Activated CD4-positive, alpha-beta memory T cell treated with anti-CD3 and anti-CD28 coated beads, Interleukin-2, amount 10 ng/mL, durations not matched to agents 7 days and 5 days (primary cell): ENCODE measurements at regions not wholly inside any gene's neighbourhood (a gene's known extent, or its start where the extent isn't known, plus 50 kb on each side); places are given as distances from the start of the nearest gene placed in this dataset.
"Not testable (repeated sequence)": the region's sequence is repeated elsewhere in the genome, so short reads cannot be mapped to it uniquely, and the experiment has no call there.

Source experiments
- CTCF ChIA-PET: fragments of 350-600 bp; sonication (Branson Sonifier 250); formaldehyde crosslinking; loops from one replicate; lab custom pipeline; 2021; ENCODE audit warnings: antibody characterized with exemption, inconsistent platforms; lab: Charles Lee
- POLR2A ChIA-PET: fragments of 350-600 bp; sonication (Branson Sonifier 250); formaldehyde crosslinking; loops from one replicate; lab custom pipeline; 2021; ENCODE audit warnings: antibody characterized with exemption; lab: Charles Lee
- DNase-seq: peaks from one replicate; pipeline ENCODE4 v3.0.0-alpha.2; 2020
- H3K27ac Mint-ChIP-seq: one replicate; pipeline ENCODE4 v1.8.0; 2021; ENCODE audit warnings: mild to moderate bottlenecking, mixed read lengths
- H3K27me3 Mint-ChIP-seq: one replicate; pipeline ENCODE4 v1.8.0; 2021; ENCODE audit warnings: mixed read lengths
- H3K36me3 Mint-ChIP-seq: one replicate; pipeline ENCODE4 v1.8.0; 2021; ENCODE audit warnings: low read depth, mixed read lengths
- H3K4me1 Mint-ChIP-seq: one replicate; pipeline ENCODE4 v1.8.0; 2021; ENCODE audit warnings: mixed read lengths
- H3K4me3 Mint-ChIP-seq: one replicate; pipeline ENCODE4 v1.8.0; 2021; ENCODE audit warnings: mild to moderate bottlenecking, mixed read lengths
- H3K9me3 Mint-ChIP-seq: one replicate; pipeline ENCODE4 v1.8.0; 2021; ENCODE audit warnings: mixed read lengths

DNA sequence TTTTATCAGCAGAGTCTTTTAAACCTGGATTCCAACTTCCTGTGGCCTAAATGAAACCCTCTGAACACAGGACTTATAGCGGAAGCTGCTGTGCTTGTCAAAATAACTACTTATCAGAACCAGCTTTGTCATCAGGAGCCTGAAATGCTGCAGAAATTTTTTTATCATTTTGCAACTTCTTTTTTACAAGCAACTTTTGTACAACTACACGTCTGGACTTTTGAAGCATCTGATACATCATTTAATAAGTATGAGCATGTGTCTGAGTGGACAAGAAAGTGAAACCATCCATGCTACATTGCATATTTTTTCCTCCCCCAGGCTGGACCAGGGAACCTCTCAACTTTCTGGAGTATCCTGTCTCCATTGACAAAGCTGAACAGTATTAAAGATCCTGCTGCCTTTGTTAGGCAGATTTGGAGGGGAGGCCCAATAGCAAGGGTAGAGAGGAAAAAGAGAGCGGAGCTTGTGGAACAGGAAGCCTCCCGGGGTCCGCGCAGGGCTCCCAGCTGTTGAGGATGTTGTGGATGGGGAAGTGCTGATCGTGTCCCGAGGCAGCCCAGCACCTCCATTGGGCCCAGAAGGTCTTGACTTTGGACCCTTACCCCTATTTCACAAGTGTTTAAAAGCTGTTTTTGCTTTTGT, 196.6 kb downstream of the MSX2 start:
- Mint-ChIP-seq H3K9me3 (no peaks in the 10 kb centered on the region), H3K36me3 (no peaks in the 10 kb centered on the region), H3K4me1 (no peaks in the 10 kb centered on the region), H3K27me3 (peaks cover 3% of the 10 kb centered on the region), H3K4me3 (no peak overlapping the region), H3K27ac (no peak overlapping the region)
- CTCF ChIA-PET: no interaction called here
- POLR2A ChIA-PET: no interaction called here
- no peak for DNase-seq

DNA sequence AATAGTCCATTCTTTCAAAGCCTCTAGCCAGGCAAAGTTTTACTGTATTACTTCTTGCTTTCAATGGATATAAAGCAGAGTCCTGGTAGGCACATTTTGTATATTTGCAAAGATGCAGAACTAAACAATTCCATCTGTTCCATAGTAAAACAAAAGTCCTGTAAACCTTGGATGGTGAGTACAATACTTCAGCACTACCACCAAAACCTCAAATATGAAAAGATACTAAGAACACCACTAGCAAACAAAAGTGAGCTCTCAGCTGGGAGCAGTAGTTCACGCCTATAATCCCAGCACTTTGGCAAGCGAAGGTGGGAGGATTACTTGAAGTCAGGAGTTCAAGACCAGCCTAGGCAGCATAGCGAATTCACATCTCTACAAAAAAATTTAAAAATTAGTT, 195.0 kb downstream of the MSX2 start:
- Mint-ChIP-seq H3K4me1 (no peaks in the 10 kb centered on the region), H3K27me3 (peaks cover 4% of the 10 kb centered on the region), H3K9me3 (no peaks in the 10 kb centered on the region), H3K4me3 (no peak overlapping the region), H3K36me3 (no peaks in the 10 kb centered on the region), H3K27ac (no peak overlapping the region)
- no peak for DNase-seq
- CTCF ChIA-PET: no interaction called here
- POLR2A ChIA-PET: no interaction called here

DNA sequence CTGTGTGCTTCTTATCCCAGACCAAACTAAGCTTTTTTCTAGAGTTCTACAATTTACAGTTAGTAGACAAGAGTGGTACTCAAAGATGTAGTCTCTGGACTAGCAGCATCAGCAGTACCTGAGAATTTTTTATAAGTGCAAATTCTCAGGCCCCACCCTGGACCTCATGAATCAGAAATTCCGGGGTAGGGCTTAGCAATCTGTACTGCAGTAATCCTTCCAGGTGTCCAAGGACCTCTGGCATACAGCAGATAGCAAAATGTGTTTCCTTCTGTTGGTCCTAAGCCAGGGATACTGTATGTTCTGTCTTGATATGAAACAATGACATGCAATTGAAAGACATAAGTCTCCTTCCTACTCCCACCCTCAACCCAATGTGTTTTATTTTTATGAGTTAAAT, 194.3 kb downstream of the MSX2 start:
- Mint-ChIP-seq H3K27me3 (peaks cover 8% of the 10 kb centered on the region), H3K4me1 (no peaks in the 10 kb centered on the region), H3K4me3 (no peak overlapping the region), H3K9me3 (no peaks in the 10 kb centered on the region), H3K27ac (no peak overlapping the region), H3K36me3 (no peaks in the 10 kb centered on the region)
- POLR2A ChIA-PET: no interaction called here
- CTCF ChIA-PET: no interaction called here
- no peak for DNase-seq

DNA sequence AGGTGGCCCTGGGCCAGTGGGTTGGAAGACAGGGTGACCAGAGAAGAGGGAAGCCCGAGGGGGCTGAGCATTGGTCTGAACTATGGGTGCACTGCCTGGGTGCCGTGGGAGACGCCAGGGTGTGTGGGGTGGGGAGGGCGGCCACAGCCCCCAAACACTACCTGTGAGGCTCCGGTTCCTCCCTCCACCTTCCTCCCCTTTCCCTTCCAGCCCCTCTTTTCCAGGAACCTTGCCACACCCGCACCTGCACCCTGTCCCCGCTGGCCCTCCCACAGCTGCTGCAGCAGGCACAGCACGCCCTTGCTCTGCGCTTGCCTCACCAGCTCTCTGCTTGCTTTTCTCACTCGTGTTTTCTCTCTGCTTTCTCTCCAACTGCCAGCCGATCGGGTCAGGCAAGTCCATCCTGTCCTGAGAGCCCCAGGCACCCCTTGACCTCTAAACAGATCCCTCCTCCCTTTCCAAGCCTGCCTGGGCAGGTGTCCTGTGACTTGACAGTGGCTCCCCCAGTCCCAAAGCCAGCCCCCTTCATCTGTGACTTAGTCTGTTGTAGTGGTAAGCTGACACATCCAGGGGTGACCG, 193.7 kb downstream of the MSX2 start:
- no peak for DNase-seq
- CTCF ChIA-PET: no interaction called here
- H3K9me3 Mint-ChIP-seq: no peaks in the 10 kb centered on the region
- H3K4me1 Mint-ChIP-seq: no peaks in the 10 kb centered on the region
- H3K27ac Mint-ChIP-seq: no peak overlapping the region
- H3K36me3 Mint-ChIP-seq: no peaks in the 10 kb centered on the region
- POLR2A ChIA-PET: no interaction called here
- H3K27me3 Mint-ChIP-seq: peaks cover 8% of the 10 kb centered on the region
- no peak overlapping the region for H3K4me3 Mint-ChIP-seq

DNA sequence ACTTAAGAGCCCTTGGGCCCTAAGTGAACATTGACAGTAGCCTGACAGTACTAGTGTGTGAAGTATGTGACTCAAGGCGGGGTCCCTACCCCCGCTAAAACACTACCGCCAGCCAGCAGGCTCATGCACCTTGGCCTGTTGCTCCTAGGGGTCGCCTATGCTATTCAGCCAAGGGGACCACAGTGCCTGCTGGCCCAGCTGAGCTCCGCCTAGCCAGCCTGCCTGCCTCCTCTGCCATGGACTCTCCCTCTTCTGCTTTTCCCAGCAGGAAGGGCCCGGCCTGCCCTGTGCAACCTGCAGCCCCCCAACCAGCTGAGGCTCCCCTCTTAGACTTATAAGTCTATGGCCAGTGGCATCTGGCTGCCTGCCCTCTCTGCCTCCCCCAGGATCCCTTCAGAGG, 193.1 kb downstream of the MSX2 start:
- H3K27ac Mint-ChIP-seq, H3K27me3 Mint-ChIP-seq, DNase-seq, H3K4me1 Mint-ChIP-seq, H3K4me3 Mint-ChIP-seq, H3K9me3 Mint-ChIP-seq, POLR2A ChIA-PET, H3K36me3 Mint-ChIP-seq: not testable (repeated sequence)
- CTCF ChIA-PET: interaction anchor here (0.8 kb wide), 1 partner anchor 19 kb away, joined by 3 read pairs; no protein-coding TSS in a partner anchor

DNA sequence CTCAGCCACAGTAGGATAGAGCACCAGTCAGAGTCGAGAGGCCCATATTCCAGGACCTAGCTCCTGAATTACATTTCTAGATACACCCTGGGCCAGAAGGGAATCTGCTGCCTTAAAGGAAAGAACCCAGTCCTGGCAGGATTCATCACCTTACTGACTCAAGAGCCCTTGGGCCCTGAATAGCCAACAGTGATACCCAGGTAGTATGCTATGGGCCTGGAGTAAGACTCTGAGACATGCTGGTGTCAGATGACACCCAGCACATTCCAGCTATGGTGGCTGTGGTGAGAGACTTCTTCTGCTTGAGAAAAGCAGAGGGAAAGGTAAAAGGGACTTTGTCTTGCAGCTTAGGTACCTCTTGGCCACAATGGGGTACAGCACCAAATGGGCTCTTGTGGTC, 192.5 kb downstream of the MSX2 start:
- CTCF ChIA-PET: interaction anchor here (0.8 kb wide), 1 partner anchor 20 kb away, joined by 3 read pairs; no protein-coding TSS in a partner anchor
- H3K9me3 Mint-ChIP-seq, H3K36me3 Mint-ChIP-seq, H3K27me3 Mint-ChIP-seq, POLR2A ChIA-PET, DNase-seq, H3K4me1 Mint-ChIP-seq, H3K4me3 Mint-ChIP-seq, H3K27ac Mint-ChIP-seq: not testable (repeated sequence)

DNA sequence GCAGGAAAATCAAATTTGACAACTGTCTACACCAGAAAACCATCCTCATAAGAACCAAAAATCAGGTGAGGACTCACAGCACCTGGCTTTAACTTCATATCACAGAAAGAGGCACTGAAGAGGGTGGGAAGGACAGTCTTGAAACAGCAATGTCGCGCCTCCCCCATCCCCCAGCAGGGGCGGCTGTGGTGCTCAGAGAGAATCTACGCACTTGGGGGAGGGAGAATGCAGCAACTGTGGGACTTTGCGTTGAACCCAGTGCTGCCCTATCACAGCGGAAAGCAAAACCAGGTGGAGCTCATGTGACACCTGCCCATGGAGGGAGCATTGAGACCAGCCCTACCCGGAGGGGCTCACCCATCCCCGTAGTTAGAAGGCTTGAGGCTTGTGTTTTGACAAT, 191.8 kb downstream of the MSX2 start:
- H3K9me3 Mint-ChIP-seq: no peaks in the 10 kb centered on the region
- no peaks in the 10 kb centered on the region for H3K36me3 Mint-ChIP-seq
- ChIA-PET POLR2A (no interaction called here), CTCF (no interaction called here)
- no peak overlapping the region for H3K27ac Mint-ChIP-seq
- DNase-seq: no peak
- H3K4me3 Mint-ChIP-seq: no peak overlapping the region
- H3K27me3 Mint-ChIP-seq: peaks cover 12% of the 10 kb centered on the region
- no peaks in the 10 kb centered on the region for H3K4me1 Mint-ChIP-seq

DNA sequence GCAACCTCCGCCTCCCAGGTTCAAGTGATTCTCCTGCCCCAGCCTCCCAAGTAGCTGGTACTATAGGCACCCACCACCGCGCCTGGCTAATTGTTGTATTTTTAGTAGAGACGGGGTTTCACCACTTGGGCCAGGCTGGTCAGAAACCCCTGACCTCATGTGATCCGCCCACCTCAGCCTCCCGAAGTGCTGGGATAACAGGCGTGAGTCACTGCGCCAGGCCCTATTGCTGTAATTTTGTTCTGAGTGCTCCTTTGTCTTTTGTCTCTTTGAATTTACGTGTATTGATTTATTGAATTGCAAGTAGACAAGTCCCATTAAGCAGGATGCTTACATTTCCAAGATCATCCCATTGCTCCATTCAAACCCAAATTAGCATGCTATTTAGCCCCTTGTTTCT, 186.7 kb downstream of the MSX2 start:
- peaks cover 30% of the 10 kb centered on the region for H3K27me3 Mint-ChIP-seq
- no peaks in the 10 kb centered on the region for H3K4me1 Mint-ChIP-seq
- no peak for DNase-seq
- no peak overlapping the region for H3K27ac Mint-ChIP-seq
- no peaks in the 10 kb centered on the region for H3K9me3 Mint-ChIP-seq
- no peaks in the 10 kb centered on the region for H3K36me3 Mint-ChIP-seq
- CTCF ChIA-PET: interaction anchor here (0.6 to 0.7 kb wide), 3 partner anchors 187 to 854 kb away, joined by 3 read pairs; no protein-coding TSS in a partner anchor
- POLR2A ChIA-PET: no interaction called here
- H3K4me3 Mint-ChIP-seq: no peak overlapping the region

DNA sequence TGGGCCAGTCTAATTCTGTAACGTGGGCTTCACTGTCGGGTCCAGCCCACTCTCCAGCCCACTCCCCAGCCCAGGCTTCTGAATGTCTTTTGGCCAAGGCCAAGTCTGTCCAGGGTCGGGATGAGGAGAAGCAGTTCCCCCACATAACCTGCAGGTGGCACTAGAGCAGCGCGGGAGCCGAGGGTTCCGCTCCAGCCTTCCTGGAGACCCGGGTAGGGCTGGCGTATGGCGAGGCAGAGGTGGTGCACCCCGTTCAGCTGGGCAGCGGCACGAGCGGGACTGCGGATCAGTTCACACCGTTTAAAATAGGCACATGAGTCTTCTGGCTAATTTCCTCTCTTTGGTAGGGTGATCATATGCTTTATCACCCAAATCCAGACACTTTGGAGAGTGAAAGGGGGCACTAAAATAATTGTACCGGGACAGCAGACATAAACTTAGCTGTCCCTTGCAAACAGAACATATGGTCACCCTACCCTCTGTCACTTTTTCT, 185.9 kb downstream of the MSX2 start:
- H3K4me1 Mint-ChIP-seq: no peaks in the 10 kb centered on the region
- no peak overlapping the region for H3K4me3 Mint-ChIP-seq
- DNase-seq: peak; percentile 64
- H3K27ac Mint-ChIP-seq: no peak overlapping the region
- H3K27me3 Mint-ChIP-seq: peaks cover 33% of the 10 kb centered on the region
- no peaks in the 10 kb centered on the region for H3K9me3 Mint-ChIP-seq
- ChIA-PET CTCF (interaction anchor here (0.7 to 1.1 kb wide), 2 partner anchors 16 to 28 kb away, joined by 3 read pairs; no protein-coding TSS in a partner anchor), POLR2A (no interaction called here)
- no peaks in the 10 kb centered on the region for H3K36me3 Mint-ChIP-seq

DNA sequence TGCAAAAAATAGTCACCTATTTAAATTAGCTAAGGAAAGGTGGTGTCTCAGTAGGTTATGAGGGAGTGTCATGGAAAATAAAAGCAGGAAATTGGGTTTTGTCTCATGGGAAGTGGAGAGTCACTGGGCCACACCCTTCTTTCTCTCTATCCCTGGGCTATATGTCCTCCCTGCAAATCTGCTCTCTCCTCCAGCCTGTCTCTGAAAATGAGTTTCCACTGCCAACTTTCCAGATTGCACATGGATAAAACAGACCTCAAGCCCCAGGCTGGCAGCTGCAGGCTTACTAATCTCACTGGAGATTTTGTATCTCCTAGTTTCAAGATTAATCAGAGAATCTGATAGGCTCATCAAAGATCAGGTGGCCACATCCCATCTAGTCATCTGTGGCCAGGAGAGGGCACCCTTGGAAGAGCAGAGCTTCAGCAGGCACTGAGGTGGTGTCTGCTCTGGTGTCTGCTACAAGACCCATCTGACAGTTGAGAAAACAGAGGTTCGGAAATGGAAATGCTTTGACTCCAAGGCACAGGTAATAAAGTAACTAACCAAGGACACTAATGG, 178.9 kb downstream of the MSX2 start:
- Mint-ChIP-seq H3K36me3 (no peaks in the 10 kb centered on the region), H3K27ac (no peak overlapping the region), H3K27me3 (peaks cover 15% of the 10 kb centered on the region), H3K4me1 (peaks cover 2% of the 10 kb centered on the region), H3K4me3 (no peak overlapping the region), H3K9me3 (no peaks in the 10 kb centered on the region)
- CTCF ChIA-PET: no interaction called here
- POLR2A ChIA-PET: no interaction called here
- no peak for DNase-seq

DNA sequence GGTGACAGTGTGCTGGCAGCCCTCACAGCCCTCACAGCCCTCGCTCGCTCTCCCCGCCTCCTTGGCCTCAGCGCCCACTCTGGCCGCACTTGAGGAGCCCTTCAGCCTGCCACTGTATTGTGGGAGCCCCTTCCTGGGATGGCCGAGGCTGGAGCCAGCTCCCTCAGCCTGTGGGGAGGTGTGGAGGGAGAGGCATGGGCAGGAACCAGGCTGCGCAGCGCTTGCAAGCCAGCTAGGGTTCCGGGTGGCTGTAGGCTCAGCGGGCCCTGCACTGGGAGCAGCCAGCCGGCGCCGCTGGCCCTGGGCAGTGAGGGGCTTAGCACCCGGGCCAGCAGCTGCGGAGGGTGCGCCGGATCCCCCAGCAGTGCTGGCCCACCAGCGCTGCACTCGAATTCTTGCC, 177.0 kb downstream of the MSX2 start:
- Mint-ChIP-seq H3K4me3 (no peak overlapping the region), H3K36me3 (no peaks in the 10 kb centered on the region), H3K4me1 (peaks cover 2% of the 10 kb centered on the region), H3K27me3 (peaks cover 6% of the 10 kb centered on the region), H3K9me3 (no peaks in the 10 kb centered on the region), H3K27ac (no peak overlapping the region)
- ChIA-PET CTCF (no interaction called here), POLR2A (no interaction called here)
- no peak for DNase-seq

DNA sequence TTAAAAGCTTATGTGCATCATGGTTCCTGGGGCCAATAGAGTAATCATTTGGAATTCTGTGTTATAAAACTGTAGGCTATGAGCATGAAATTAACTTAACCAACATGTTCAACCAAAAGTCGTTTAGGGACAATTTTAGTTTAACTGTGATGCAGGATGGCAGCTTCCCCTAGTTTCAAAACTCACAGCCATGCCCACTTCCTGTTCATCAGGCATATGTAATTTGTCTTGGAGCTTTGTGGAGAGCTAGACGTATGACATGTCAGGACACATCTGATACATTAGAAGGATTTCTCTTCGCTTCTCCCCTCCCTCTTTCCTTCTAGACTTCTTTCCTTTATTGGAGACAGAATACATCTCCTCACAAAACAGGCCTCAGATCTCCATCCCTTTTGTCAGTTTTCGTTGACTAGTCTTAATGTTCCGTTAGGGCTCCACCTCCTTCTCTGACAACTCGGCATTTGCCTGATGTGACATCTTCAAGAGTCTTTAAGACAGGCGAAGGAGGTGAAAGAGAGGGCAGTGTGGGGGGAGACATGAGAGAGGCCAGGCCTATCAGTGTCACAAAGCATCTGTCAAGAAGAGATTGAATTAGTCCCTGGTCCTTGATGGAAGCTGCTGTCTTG, 176.0 kb downstream of the MSX2 start:
- no peak for DNase-seq
- Mint-ChIP-seq H3K9me3 (no peaks in the 10 kb centered on the region), H3K27me3 (peaks cover 2% of the 10 kb centered on the region), H3K36me3 (no peaks in the 10 kb centered on the region), H3K27ac (no peak overlapping the region), H3K4me1 (peaks cover 2% of the 10 kb centered on the region), H3K4me3 (no peak overlapping the region)
- CTCF ChIA-PET: no interaction called here
- POLR2A ChIA-PET: no interaction called here

DNA sequence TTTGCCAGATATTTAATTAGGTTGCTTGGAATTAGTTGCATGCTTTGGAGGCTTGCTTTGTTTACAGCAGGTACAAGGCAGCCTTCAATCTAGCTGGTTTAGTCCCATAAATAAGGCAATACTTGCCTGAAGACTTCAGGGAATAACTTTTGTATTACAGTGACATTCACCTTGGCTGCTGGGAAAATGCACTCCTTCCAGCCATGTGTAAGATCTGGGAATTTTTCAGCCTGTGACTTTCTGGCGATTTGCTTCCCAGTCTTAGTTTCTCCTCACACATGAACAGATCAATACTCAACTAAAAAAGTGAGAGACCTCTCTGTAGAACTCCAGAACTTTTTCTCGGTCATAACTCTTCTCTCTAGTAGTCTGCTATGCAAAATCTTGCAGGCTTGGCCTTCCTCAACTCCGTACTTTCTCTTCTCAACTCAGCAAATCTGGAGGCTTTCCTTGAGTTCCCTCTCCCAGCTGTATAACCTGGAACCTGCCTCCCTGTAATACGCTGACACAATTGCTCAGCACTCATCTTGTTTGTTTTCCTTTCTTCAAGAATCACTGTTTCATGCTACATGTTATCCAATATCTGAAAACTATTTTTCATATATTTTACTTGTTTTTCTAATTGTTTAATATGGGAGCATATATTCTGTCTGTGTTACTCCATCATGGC, 173.0 kb downstream of the MSX2 start:
- Mint-ChIP-seq H3K27ac (no peak overlapping the region), H3K27me3 (no peaks in the 10 kb centered on the region), H3K4me3 (no peak overlapping the region), H3K9me3 (no peaks in the 10 kb centered on the region), H3K4me1 (no peaks in the 10 kb centered on the region), H3K36me3 (no peaks in the 10 kb centered on the region)
- CTCF ChIA-PET: no interaction called here
- POLR2A ChIA-PET: no interaction called here
- DNase-seq: no peak
